ENCODE measurements at regions not wholly inside any gene's neighbourhood (a gene's known extent, or its start where the extent isn't known, plus 50 kb on each side); places are given as distances from the start of the nearest gene placed in this dataset.
"Not testable (repeated sequence)": the region's sequence is repeated elsewhere in the genome, so short reads cannot be mapped to it uniquely, and the experiment has no call there.

DNA sequence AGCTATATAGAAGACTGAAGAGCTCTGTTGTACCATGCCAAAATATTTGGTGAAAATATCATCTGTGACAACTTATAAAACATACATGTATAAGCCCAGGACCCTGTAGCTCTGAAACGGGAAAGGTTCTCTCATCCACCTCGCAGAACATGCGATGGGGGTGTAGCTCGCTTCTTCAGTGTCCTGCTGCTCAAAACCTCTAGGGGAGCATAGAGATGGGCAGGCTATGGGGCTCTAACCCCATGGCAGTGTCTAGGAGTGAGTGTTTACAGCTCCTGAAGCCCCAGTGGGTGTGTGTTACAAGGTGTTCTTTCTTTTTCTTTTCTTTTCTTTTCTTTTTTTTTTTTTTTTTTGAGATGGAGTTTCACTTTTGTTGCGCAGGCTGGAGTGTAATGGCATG, 505.2 kb upstream of the SYNCRIP start:
- Mint-ChIP-seq H3K4me1 (ENCODE audit: low read depth) (no peaks in the 10 kb centered on the region), H3K27me3 (ENCODE audit: low read depth) (peaks cover under 1% of the 10 kb centered on the region), H3K9me3 (no peaks in the 10 kb centered on the region), H3K36me3 (ENCODE audit: insufficient read depth) (no peaks in the 10 kb centered on the region), H3K4me3 (no peak overlapping the region)
- ATAC-seq (no peak), DNase-seq (no peak)

DNA sequence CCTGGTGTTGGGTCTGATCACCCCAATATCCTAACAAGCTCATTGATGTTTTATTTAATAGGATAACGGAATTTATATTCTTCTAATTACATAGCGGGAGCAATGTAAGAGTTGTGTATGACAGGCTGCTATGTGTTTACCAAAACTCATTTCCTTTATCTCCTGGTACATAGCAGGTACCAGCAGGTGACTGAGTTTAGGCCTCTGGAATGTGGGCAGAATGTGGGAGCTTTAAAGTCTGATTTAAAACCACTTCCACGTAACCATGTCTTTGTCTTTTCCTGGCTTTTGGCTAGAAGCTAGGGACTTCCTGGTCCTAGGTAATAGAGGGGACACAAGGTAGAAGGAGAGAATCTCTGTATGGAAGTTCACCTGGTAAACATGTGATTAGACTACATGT, 504.6 kb upstream of the SYNCRIP start:
- Mint-ChIP-seq H3K4me3 (no peak overlapping the region), H3K9me3 (no peaks in the 10 kb centered on the region), H3K4me1 (ENCODE audit: low read depth) (no peaks in the 10 kb centered on the region), H3K36me3 (ENCODE audit: insufficient read depth) (no peaks in the 10 kb centered on the region), H3K27me3 (ENCODE audit: low read depth) (peaks cover 4% of the 10 kb centered on the region)
- ATAC-seq (no peak), DNase-seq (no peak)

DNA sequence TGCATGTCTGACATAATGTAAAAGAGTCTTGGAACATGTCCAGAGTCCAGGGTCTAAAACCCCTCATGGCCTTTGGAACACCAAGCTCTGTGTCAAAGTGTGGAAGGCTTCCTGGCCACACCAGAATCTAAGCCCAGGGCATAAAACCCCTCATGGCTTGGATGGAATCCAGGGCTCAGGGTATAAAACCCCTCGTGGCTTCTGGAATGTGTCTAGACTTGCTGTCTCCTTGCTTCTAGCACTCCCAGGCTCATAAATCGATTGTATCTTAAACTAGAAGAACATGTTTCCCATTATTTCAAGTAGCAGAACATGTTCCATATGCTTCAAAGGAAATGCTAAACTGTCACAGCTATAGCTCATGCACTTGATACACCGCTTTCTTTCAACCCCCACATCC, 504.1 kb upstream of the SYNCRIP start:
- H3K9me3 Mint-ChIP-seq; H3K36me3 Mint-ChIP-seq (ENCODE audit: insufficient read depth); H3K27me3 Mint-ChIP-seq (ENCODE audit: low read depth); H3K4me3 Mint-ChIP-seq; H3K4me1 Mint-ChIP-seq (ENCODE audit: low read depth); DNase-seq; ATAC-seq: not testable (repeated sequence)

GRCh38 chr6:86142326-86142725, 499.6 kb upstream of the SYNCRIP start:
- Mint-ChIP-seq H3K9me3 (no peaks in the 10 kb centered on the region), H3K36me3 (ENCODE audit: insufficient read depth) (no peaks in the 10 kb centered on the region), H3K27me3 (ENCODE audit: low read depth) (peaks cover 4% of the 10 kb centered on the region), H3K4me3 (no peak overlapping the region), H3K4me1 (ENCODE audit: low read depth) (no peaks in the 10 kb centered on the region)
- ATAC-seq, result no peak
- DNase-seq, result no peak

GRCh38 chr6:86128130-86128814, 485.6 kb upstream of the SYNCRIP start:
- ATAC-seq, result no peak
- no peaks in the 10 kb centered on the region for H3K27me3 Mint-ChIP-seq (ENCODE audit: low read depth)
- no peaks in the 10 kb centered on the region for H3K36me3 Mint-ChIP-seq (ENCODE audit: insufficient read depth)

DNA sequence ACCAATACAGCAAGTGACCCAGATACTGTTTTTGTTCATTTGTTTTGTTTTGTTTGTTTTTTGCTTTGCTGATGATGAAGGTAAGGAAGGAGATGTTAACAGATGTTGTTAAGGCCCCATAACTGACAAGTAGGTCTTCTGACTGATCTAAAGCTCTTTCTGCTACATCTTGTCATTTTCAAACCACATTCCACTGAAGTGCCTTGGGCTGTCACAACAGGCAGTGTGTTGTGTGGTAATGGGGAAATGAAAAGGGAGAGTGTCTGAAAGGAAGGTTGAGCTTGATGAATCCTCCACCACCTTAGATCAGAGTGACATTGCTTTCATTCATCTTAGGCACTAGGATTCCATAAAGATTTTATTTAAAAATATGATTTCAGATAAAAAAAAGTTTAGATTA, 479.4 kb upstream of the SYNCRIP start:
- DNase-seq (no peak), ATAC-seq (no peak)
- Mint-ChIP-seq H3K36me3 (ENCODE audit: insufficient read depth) (no peaks in the 10 kb centered on the region), H3K9me3 (no peaks in the 10 kb centered on the region), H3K4me3 (no peak overlapping the region), H3K4me1 (ENCODE audit: low read depth) (no peaks in the 10 kb centered on the region), H3K27me3 (ENCODE audit: low read depth) (no peaks in the 10 kb centered on the region)

More at GRCh38 chr6:86128130-86128814, 485.6 kb upstream of the SYNCRIP start:
- Mint-ChIP-seq H3K9me3 (peaks cover 5% of the 10 kb centered on the region), H3K4me3 (no peak overlapping the region), H3K4me1 (ENCODE audit: low read depth) (no peaks in the 10 kb centered on the region)
- DNase-seq, result no peak

DNA sequence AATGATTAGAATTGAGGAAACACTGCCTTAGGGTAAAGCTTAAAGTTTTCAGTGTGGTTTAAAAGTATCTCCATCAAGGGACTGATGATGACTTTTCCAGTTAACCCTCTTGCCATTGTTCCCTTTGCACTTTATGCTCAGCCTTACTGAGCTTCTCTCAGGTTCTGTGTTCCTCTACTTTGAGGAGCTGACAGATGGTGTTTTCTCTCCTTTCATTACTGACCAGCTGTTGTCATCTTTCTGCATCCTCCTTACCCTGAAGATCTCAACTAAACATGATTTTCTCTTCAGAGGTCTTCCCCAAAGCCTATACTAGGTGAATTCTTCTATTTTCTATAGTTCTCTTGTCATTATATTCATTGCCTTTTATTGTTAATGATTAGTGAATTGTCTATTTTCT, 475.6 kb upstream of the SYNCRIP start:
- Mint-ChIP-seq H3K27me3 (ENCODE audit: low read depth) (no peaks in the 10 kb centered on the region), H3K9me3 (peaks cover 6% of the 10 kb centered on the region), H3K36me3 (ENCODE audit: insufficient read depth) (no peaks in the 10 kb centered on the region), H3K4me3 (no peak overlapping the region), H3K4me1 (ENCODE audit: low read depth) (no peaks in the 10 kb centered on the region)
- DNase-seq (no peak), ATAC-seq (no peak)

- DNase-seq, result no peak
- Mint-ChIP-seq H3K4me3 (no peak overlapping the region), H3K36me3 (ENCODE audit: insufficient read depth) (no peaks in the 10 kb centered on the region), H3K9me3 (peaks cover 14% of the 10 kb centered on the region), H3K4me1 (ENCODE audit: low read depth) (no peaks in the 10 kb centered on the region), H3K27me3 (ENCODE audit: low read depth) (no peaks in the 10 kb centered on the region)
- no peak for ATAC-seq
These were observed 465.3 kb upstream of the SYNCRIP start for GRCh38 chr6:86107985-86108384.

DNA sequence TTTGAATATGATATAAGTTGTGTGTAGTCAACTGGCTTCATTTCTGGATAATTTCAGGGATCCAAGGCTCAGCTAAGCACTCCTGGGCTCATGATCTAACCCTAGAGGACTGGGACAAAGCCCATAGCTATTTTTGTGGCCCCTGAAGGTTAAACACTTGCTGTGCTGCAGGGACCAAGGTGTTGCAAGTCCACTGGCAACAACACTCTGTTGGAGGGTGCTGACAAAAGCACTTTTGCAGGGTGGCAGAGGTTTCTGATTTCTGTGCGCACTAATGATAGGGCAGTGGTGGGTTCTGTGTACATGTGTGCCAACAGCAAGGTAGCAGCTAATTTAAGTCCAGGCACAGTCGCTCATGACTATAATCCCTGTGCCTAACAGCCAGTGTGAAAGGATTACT, 445.3 kb upstream of the SYNCRIP start:
- H3K9me3 Mint-ChIP-seq, result peaks cover 24% of the 10 kb centered on the region
- ATAC-seq (no peak), DNase-seq (no peak)
- H3K27me3 Mint-ChIP-seq (ENCODE audit: low read depth), result no peaks in the 10 kb centered on the region
- H3K4me3 Mint-ChIP-seq, result no peak overlapping the region
- H3K36me3 Mint-ChIP-seq (ENCODE audit: insufficient read depth), result no peaks in the 10 kb centered on the region
- no peaks in the 10 kb centered on the region for H3K4me1 Mint-ChIP-seq (ENCODE audit: low read depth)

DNA sequence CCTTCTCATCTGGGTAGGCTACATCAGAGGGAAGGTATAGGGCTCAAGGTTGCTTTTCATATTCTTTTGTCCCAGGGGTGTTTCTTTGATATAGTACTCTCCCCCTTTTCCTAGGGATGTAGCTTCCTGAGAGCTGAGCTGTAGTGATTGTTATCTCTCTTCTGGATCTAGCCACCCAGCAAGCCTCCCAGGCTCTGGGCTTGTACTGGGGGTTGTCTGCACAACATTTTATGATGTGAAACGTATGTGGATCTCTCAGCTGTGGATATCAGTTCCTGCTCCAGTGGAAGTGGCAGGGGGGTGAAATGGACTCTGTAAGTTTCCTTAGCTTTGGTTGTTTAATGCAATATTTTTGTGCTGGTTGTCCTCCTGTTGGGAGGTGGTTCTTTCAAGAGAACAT, 437.3 kb upstream of the SYNCRIP start:
- no peak for DNase-seq

DNA sequence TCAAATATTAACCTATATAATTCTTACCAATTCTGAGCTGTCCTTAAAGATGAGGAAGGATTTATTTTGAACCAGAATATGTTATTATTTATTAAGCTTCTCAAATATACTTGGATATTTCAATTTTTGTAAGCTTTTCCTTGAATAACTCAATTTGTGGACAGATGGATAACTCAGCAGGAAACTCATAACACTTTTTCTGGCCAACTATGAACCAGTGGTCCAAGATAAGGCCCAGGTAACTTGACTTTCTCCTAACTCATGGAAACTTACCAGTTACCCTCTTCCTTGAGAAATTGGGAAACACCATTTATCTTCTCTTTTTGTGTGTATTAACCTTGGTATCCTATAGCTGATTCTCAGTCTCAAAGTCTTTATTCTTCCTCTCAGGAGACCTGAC, 427.5 kb upstream of the SYNCRIP start:
- ATAC-seq, result no peak
- Mint-ChIP-seq H3K36me3 (ENCODE audit: insufficient read depth) (no peaks in the 10 kb centered on the region), H3K4me3 (no peak overlapping the region), H3K9me3 (peaks cover 7% of the 10 kb centered on the region), H3K4me1 (ENCODE audit: low read depth) (no peaks in the 10 kb centered on the region), H3K27me3 (ENCODE audit: low read depth) (no peaks in the 10 kb centered on the region)
- no peak for DNase-seq

More for the DNA sequence above, 437.3 kb upstream of the SYNCRIP start:
- no peaks in the 10 kb centered on the region for H3K4me1 Mint-ChIP-seq (ENCODE audit: low read depth)
- peaks cover 15% of the 10 kb centered on the region for H3K9me3 Mint-ChIP-seq
- ATAC-seq, result no peak
- H3K27me3 Mint-ChIP-seq (ENCODE audit: low read depth), result no peaks in the 10 kb centered on the region
- H3K36me3 Mint-ChIP-seq (ENCODE audit: insufficient read depth), result no peaks in the 10 kb centered on the region
- H3K4me3 Mint-ChIP-seq, result no peak overlapping the region

- not testable (repeated sequence) for H3K36me3 Mint-ChIP-seq (ENCODE audit: insufficient read depth); H3K9me3 Mint-ChIP-seq; H3K27me3 Mint-ChIP-seq (ENCODE audit: low read depth); H3K4me3 Mint-ChIP-seq; ATAC-seq; DNase-seq; H3K4me1 Mint-ChIP-seq (ENCODE audit: low read depth)
These were observed 422.3 kb upstream of the SYNCRIP start for GRCh38 chr6:86065002-86065401.

GRCh38 chr6:86057293-86057980, 414.8 kb upstream of the SYNCRIP start:
- H3K9me3 Mint-ChIP-seq, result peaks cover 10% of the 10 kb centered on the region
- not testable (repeated sequence) for H3K4me1 Mint-ChIP-seq (ENCODE audit: low read depth); H3K27me3 Mint-ChIP-seq (ENCODE audit: low read depth); ATAC-seq; H3K4me3 Mint-ChIP-seq; DNase-seq; H3K36me3 Mint-ChIP-seq (ENCODE audit: insufficient read depth)

DNA sequence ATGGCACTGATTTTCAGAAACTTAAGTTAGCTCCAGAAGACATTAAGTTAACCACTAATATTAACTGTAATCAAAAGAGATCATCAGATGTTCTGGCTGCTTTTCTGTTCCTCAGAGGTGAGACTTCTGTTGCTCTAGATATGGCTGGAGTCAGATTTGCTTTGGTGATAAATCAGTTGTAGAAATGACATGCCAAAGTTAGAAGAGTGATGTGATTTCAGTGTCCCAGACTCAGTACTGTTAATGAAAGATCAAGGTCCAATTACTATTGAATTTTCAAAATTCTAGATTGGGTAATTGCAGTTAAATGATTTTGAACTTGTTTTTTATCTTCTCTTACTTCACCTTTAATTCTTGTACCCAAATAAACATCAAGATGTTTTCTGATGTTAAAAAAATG, 402.4 kb upstream of the SYNCRIP start:
- Mint-ChIP-seq H3K27me3 (ENCODE audit: low read depth) (no peaks in the 10 kb centered on the region), H3K4me3 (no peak overlapping the region), H3K36me3 (ENCODE audit: insufficient read depth) (no peaks in the 10 kb centered on the region), H3K9me3 (peaks cover 20% of the 10 kb centered on the region), H3K4me1 (ENCODE audit: low read depth) (no peaks in the 10 kb centered on the region)
- DNase-seq (no peak), ATAC-seq (no peak)

DNA sequence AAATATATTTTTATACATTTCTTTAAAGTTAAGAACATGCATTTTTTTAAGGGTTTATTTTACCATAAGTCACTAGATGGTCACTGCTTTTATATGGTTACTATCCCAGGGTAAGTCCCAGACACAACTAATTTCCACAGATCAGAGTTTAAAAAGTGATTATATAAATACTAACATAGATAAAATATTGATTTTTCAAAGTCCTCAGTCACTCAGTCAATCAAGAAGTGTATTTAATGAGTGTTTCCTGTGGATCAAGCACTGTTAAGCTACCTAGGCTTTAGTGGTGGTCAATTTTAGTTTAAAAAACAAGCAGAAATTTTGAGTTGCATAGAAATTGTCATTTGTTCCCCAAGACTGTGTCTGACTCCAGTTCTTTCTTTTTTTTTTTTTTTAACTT, 399.5 kb upstream of the SYNCRIP start:
- Mint-ChIP-seq H3K9me3 (peaks cover 15% of the 10 kb centered on the region), H3K4me1 (ENCODE audit: low read depth) (no peaks in the 10 kb centered on the region), H3K4me3 (no peak overlapping the region), H3K36me3 (ENCODE audit: insufficient read depth) (no peaks in the 10 kb centered on the region), H3K27me3 (ENCODE audit: low read depth) (no peaks in the 10 kb centered on the region)
- no peak for ATAC-seq
- no peak for DNase-seq

Measured in activated T-cell treated with anti-CD3 and anti-CD28 coated beads, Interleukin-2, amount 50 U/mL, for 4 hours (primary cell).